Superior temporal gyrus (tissue), 1 donor: ENCODE measurements at regions not wholly inside any gene's neighbourhood (a gene's known extent, or its start where the extent isn't known, plus 50 kb on each side); places are given as distances from the start of the nearest gene placed in this dataset.

Experiments used
- DNase-seq: peaks from one replicate; pipeline ENCODE4 v3.0.0-alpha.2; 2016; ENCODE audit errors: extremely low spot score

GRCh38 chr15:70327328-70327855 lies 229.7 kb upstream of the TLE3 start:
- no peak for DNase-seq

GRCh38 chr15:70324001-70324974 lies 226.6 kb upstream of the TLE3 start:
- DNase-seq = no peak

GRCh38 chr15:70323111-70323851 lies 225.6 kb upstream of the TLE3 start:
- no peak for DNase-seq

GRCh38 chr15:70322051-70322668 lies 224.4 kb upstream of the TLE3 start:
- no peak for DNase-seq

GRCh38 chr15:70321172-70321819 lies 223.6 kb upstream of the TLE3 start:
- no peak for DNase-seq

GRCh38 chr15:70320482-70320881 lies 222.8 kb upstream of the TLE3 start:
- no peak for DNase-seq

- no peak for DNase-seq
Measured at GRCh38 chr15:70320077-70320476, 222.4 kb upstream of the TLE3 start.

GRCh38 chr15:70319466-70319865 lies 221.7 kb upstream of the TLE3 start:
- DNase-seq = no peak

- DNase-seq = no peak
Measured at GRCh38 chr15:70318594-70319465, 221.1 kb upstream of the TLE3 start.

GRCh38 chr15:70316059-70316600 lies 218.4 kb upstream of the TLE3 start:
- DNase-seq = no peak

GRCh38 chr15:70315431-70315830 lies 217.7 kb upstream of the TLE3 start:
- DNase-seq = no peak

- no peak for DNase-seq
Measured at GRCh38 chr15:70314688-70315087, 217.0 kb upstream of the TLE3 start.

- DNase-seq = no peak
Measured at GRCh38 chr15:70314018-70314354, 216.3 kb upstream of the TLE3 start.

GRCh38 chr15:70313099-70314017 lies 215.6 kb upstream of the TLE3 start:
- DNase-seq = no peak

- no peak for DNase-seq
Measured at GRCh38 chr15:70311821-70312220, 214.1 kb upstream of the TLE3 start.

- DNase-seq = no peak
Measured at GRCh38 chr15:70309716-70310115, 212.0 kb upstream of the TLE3 start.

- DNase-seq = no peak
Measured at GRCh38 chr15:70308735-70309434, 211.2 kb upstream of the TLE3 start.

GRCh38 chr15:70308011-70308734 lies 210.5 kb upstream of the TLE3 start:
- no peak for DNase-seq
